Adrenal gland (tissue), 5 donors: ENCODE measurements at regions not wholly inside any gene's neighbourhood (a gene's known extent, or its start where the extent isn't known, plus 50 kb on each side); places are given as distances from the start of the nearest gene placed in this dataset.

Experiments
- CTCF ChIP-seq, 6 experiments: fragments of 450-650 bp in 4 of 6; fragments of 200-600 bp in 2 of 6; sonication (generic) in 1 of 6; IDR thresholded peaks; 1 replicate in 5 of 6; 2 replicates in 1 of 6; pipeline versions ENCODE4 v1.5.1 to v1.8.0; 2016 to 2021; ENCODE audit warnings: antibody characterized with exemption in 6 of 6, mild to moderate bottlenecking in 2 of 6, moderate library complexity in 1 of 6
- POLR2A ChIP-seq, 2 donors: fragments of 450-650 bp; IDR thresholded peaks; one replicate each; pipeline ENCODE4 v1.6.1; 2017; ENCODE audit warnings: antibody characterized with exemption in 2 of 2, mild to moderate bottlenecking in 2 of 2, moderate library complexity in 1 of 2
- donor health status: DM: no; HTN: no; CAD: no.

- TF ChIP-seq POLR2A (IDR thresholded peaks at IDR 0.05) (no peak), CTCF (IDR thresholded peaks at IDR 0.05) (no peak)
These were observed 299.1 kb upstream of the TSHZ3 start for GRCh38 chr19:31648347-31648746.
